ENCODE measurements at regions not wholly inside any gene's neighbourhood (a gene's known extent, or its start where the extent isn't known, plus 50 kb on each side); places are given as distances from the start of the nearest gene placed in this dataset.

- 60 to 92% (median 81%) methylated on average over 3 of the region's 3 CpGs for WGBS, 4 donors
- Histone ChIP-seq H3K4me1 (no peaks in the 10 kb centered on the region), H3K27ac (no peak overlapping the region), H3K36me3 (no peaks in the 10 kb centered on the region), H3K27me3 (no peaks in the 10 kb centered on the region), H3K4me3 (no peak overlapping the region), H3K9me3 (peaks cover 0 to 12% (median 0%) of the 10 kb centered on the region in 12 donors)
- intact Hi-C loops (cut with DNase I): no loop called here
- TF ChIP-seq CTCF (IDR thresholded peaks at IDR 0.05) (no peak), POLR2A (IDR thresholded peaks at IDR 0.05) (no peak)
- no peak for DNase-seq
- no peak for ATAC-seq
Observed at GRCh38 chr3:178306432-178307115, 229.7 kb upstream of the KCNMB2 start.

GRCh38 chr3:178308771-178309170, 227.5 kb upstream of the KCNMB2 start:
- no peak for DNase-seq
- intact Hi-C loops (cut with DNase I): no loop called here
- WGBS, 4 donors: 78 to 86% (median 82%) methylated on average over 2 of the region's 2 CpGs
- no peak overlapping the region for H3K4me3 ChIP-seq
- no peaks in the 10 kb centered on the region for H3K36me3 ChIP-seq
- peaks cover 0 to 10% (median 0%) of the 10 kb centered on the region in 12 donors for H3K9me3 ChIP-seq
- no peaks in the 10 kb centered on the region for H3K4me1 ChIP-seq
- TF ChIP-seq CTCF (IDR thresholded peaks at IDR 0.05): no peak
- no peak for TF ChIP-seq POLR2A (IDR thresholded peaks at IDR 0.05)
- H3K27ac ChIP-seq: no peak overlapping the region
- no peaks in the 10 kb centered on the region for H3K27me3 ChIP-seq
- no peak for ATAC-seq

- Histone ChIP-seq H3K27ac (no peak overlapping the region), H3K36me3 (no peaks in the 10 kb centered on the region), H3K4me1 (no peaks in the 10 kb centered on the region), H3K27me3 (no peaks in the 10 kb centered on the region), H3K9me3 (peaks cover 0 to 4% (median 0%) of the 10 kb centered on the region in 12 donors), H3K4me3 (no peak overlapping the region)
- TF ChIP-seq POLR2A (IDR thresholded peaks at IDR 0.05) (no peak), CTCF (IDR thresholded peaks at IDR 0.05) (no peak)
- ATAC-seq: no peak
- intact Hi-C loops (cut with DNase I): no loop called here
- DNase-seq: no peak
Observed at GRCh38 chr3:178310949-178311348, 225.3 kb upstream of the KCNMB2 start.

GRCh38 chr3:178313716-178314115, 222.5 kb upstream of the KCNMB2 start:
- no peak for DNase-seq
- intact Hi-C loops (cut with DNase I): no loop called here
- H3K27me3 ChIP-seq: no peaks in the 10 kb centered on the region
- H3K9me3 ChIP-seq: peaks cover 0 to 8% (median 0%) of the 10 kb centered on the region in 12 donors
- H3K27ac ChIP-seq: no peak overlapping the region
- ATAC-seq: no peak
- no peak for TF ChIP-seq POLR2A (IDR thresholded peaks at IDR 0.05)
- no peak for TF ChIP-seq CTCF (IDR thresholded peaks at IDR 0.05)
- 95 to 100% (median 97%) methylated on average over 1 of the region's 1 CpG for WGBS, 4 donors
- no peak overlapping the region for H3K4me3 ChIP-seq
- no peaks in the 10 kb centered on the region for H3K4me1 ChIP-seq
- no peaks in the 10 kb centered on the region for H3K36me3 ChIP-seq

All from heart left ventricle (tissue), 16 donors.